ENCODE measurements at regions not wholly inside any gene's neighbourhood (a gene's known extent, or its start where the extent isn't known, plus 50 kb on each side); places are given as distances from the start of the nearest gene placed in this dataset.

- TF ChIP-seq, protein P1, sequence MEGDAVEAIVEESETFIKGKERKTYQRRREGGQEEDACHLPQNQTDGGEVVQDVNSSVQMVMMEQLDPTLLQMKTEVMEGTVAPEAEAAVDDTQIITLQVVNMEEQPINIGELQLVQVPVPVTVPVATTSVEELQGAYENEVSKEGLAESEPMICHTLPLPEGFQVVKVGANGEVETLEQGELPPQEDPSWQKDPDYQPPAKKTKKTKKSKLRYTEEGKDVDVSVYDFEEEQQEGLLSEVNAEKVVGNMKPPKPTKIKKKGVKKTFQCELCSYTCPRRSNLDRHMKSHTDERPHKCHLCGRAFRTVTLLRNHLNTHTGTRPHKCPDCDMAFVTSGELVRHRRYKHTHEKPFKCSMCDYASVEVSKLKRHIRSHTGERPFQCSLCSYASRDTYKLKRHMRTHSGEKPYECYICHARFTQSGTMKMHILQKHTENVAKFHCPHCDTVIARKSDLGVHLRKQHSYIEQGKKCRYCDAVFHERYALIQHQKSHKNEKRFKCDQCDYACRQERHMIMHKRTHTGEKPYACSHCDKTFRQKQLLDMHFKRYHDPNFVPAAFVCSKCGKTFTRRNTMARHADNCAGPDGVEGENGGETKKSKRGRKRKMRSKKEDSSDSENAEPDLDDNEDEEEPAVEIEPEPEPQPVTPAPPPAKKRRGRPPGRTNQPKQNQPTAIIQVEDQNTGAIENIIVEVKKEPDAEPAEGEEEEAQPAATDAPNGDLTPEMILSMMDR (conservative IDR thresholded peaks at IDR 0.05 in 1 of 2, IDR thresholded peaks at IDR 0.05 in 1 of 2; ENCODE audit: extremely low read depth in 1 of 2, insufficient read depth in 1 of 2, low read depth in 1 of 2, low read length in 2 of 2), result no peak
- TF ChIP-seq EZH2 (IDR thresholded peaks at IDR 0.05; ENCODE audit: borderline replicate concordance, low read length), result no peak
Observed at GRCh38 chr11:42625757-42626665, 685.8 kb upstream of the API5 start.
